SU-DHL-6 (cell line): ENCODE measurements at regions not wholly inside any gene's neighbourhood (a gene's known extent, or its start where the extent isn't known, plus 50 kb on each side); places are given as distances from the start of the nearest gene placed in this dataset.

Source experiments
- H2AFZ ChIP-seq: fragments of 200-600 bp; sonication (generic); 2 replicates; pipeline ENCODE4 v1.6.1; 2014; ENCODE audit warnings: low read depth, mild to moderate bottlenecking, moderate library complexity, mixed read lengths, antibody characterized with exemption, low read length; ENCODE audit not compliant: severe bottlenecking
- H3F3A ChIP-seq: fragments of 200-600 bp; shearing (Covaris generic); 2 replicates; pipeline ENCODE4 v1.6.0; 2016; ENCODE audit warnings: antibody characterized with exemption, mild to moderate bottlenecking; ENCODE audit not compliant: insufficient read depth
- H3K27ac ChIP-seq: fragments of 200-600 bp; sonication (generic); 2 replicates; pipeline ENCODE4 v1.5.1; 2016; ENCODE audit warnings: low read depth, mild to moderate bottlenecking, low read length, moderate library complexity, mixed read lengths
- H3K27me3 ChIP-seq: fragments of 200-600 bp; sonication (generic), shearing (Covaris generic); 2 replicates; pipeline ENCODE4 v1.6.0; 2014; ENCODE audit warnings: mild to moderate bottlenecking, low read length
- H3K36me3 ChIP-seq: fragments of 200-600 bp; sonication (generic); 2 replicates; pipeline ENCODE4 v1.6.1; 2014; ENCODE audit warnings: mild to moderate bottlenecking, low read length, mixed read lengths
- H3K4me2 ChIP-seq: fragments of 300-600, 200-600 bp; shearing (Covaris generic), sonication (generic); 2 replicates; pipeline ENCODE4 v1.6.0; 2014; ENCODE audit warnings: low read length, low read depth, mild to moderate bottlenecking; ENCODE audit not compliant: poor library complexity, severe bottlenecking
- H3K4me3 ChIP-seq: fragments of 200-600 bp; sonication (generic); 2 replicates; pipeline ENCODE4 v1.5.1; 2014; ENCODE audit warnings: antibody characterized with exemption, low read length, mild to moderate bottlenecking, mixed read lengths; ENCODE audit not compliant: insufficient read depth, poor library complexity, severe bottlenecking
- H3K79me2 ChIP-seq: fragments of 200-600 bp; sonication (generic); 2 replicates; pipeline ENCODE4 v1.6.1; 2014; ENCODE audit warnings: mild to moderate bottlenecking, low read length, moderate library complexity; ENCODE audit not compliant: insufficient read depth
- H3K9ac ChIP-seq: fragments of 200-600 bp; sonication (generic); 2 replicates; pipeline ENCODE4 v1.7.0; 2014; ENCODE audit warnings: mild to moderate bottlenecking, low read length
- H3K9me2 ChIP-seq: fragments of 200-600 bp; sonication (generic); replicated peaks from 2 replicates; pipeline ENCODE4 v1.6.1; 2014; ENCODE audit warnings: low read length; ENCODE audit not compliant: insufficient read depth
- H3K9me3 ChIP-seq: fragments of 200-600 bp; sonication (generic); 2 replicates; pipeline ENCODE4 v1.6.1; 2014; ENCODE audit warnings: low read length, mixed read lengths; ENCODE audit not compliant: insufficient read depth
- H4K20me1 ChIP-seq: fragments of 200-600 bp; sonication (generic); 2 replicates; pipeline ENCODE4 v1.6.1; 2014; ENCODE audit warnings: low read depth, mild to moderate bottlenecking, antibody characterized with exemption, low read length, moderate library complexity, mixed read lengths
- CTCF ChIP-seq: fragments of 200-600 bp; sonication (generic); IDR thresholded peaks from one replicate; pipeline ENCODE4 v1.5.1; 2017; ENCODE audit warnings: antibody characterized with exemption, mild to moderate bottlenecking, low read length, moderate library complexity; ENCODE audit not compliant: insufficient read depth, poor library complexity, severe bottlenecking
- EZH2phosphoT487 ChIP-seq: fragments of 200-600 bp; sonication (generic), shearing (Covaris generic); conservative IDR thresholded peaks from 2 replicates; pipeline ENCODE4 v1.6.1; 2018; ENCODE audit warnings: mild to moderate bottlenecking, antibody characterized with exemption, low read length, moderate library complexity, mixed read lengths

GRCh38 chr4:100067255-100067654 is 117.2 kb upstream of the H2AZ1 start:
- TF ChIP-seq EZH2phosphoT487, result no peak
- TF ChIP-seq CTCF, result no peak
- H3K36me3 ChIP-seq, result no peaks in the 10 kb centered on the region
- H4K20me1 ChIP-seq, result no peaks in the 10 kb centered on the region
- H3K9me3 ChIP-seq, result no peaks in the 10 kb centered on the region
- H3F3A ChIP-seq, result no peaks in the 10 kb centered on the region
- no peak overlapping the region for H3K9ac ChIP-seq
- H2AFZ ChIP-seq, result no peak overlapping the region
- no peak overlapping the region for H3K27ac ChIP-seq
- no peaks in the 10 kb centered on the region for H3K9me2 ChIP-seq
- no peak overlapping the region for H3K4me2 ChIP-seq
- no peak overlapping the region for H3K4me3 ChIP-seq
- H3K27me3 ChIP-seq, result no peaks in the 10 kb centered on the region
- no peaks in the 10 kb centered on the region for H3K79me2 ChIP-seq

GRCh38 chr4:100063355-100063754 is 113.3 kb upstream of the H2AZ1 start:
- no peak overlapping the region for H2AFZ ChIP-seq
- no peak overlapping the region for H3K4me2 ChIP-seq

GRCh38 chr4:100062921-100063320 is 112.8 kb upstream of the H2AZ1 start:
- no peak overlapping the region for H2AFZ ChIP-seq
- H3F3A ChIP-seq, result no peaks in the 10 kb centered on the region
- no peak overlapping the region for H3K27ac ChIP-seq
- H3K4me3 ChIP-seq, result no peak overlapping the region
- no peak overlapping the region for H3K4me2 ChIP-seq
- no peaks in the 10 kb centered on the region for H3K79me2 ChIP-seq
- no peaks in the 10 kb centered on the region for H4K20me1 ChIP-seq
- no peaks in the 10 kb centered on the region for H3K36me3 ChIP-seq
- H3K9me2 ChIP-seq, result no peaks in the 10 kb centered on the region
- no peaks in the 10 kb centered on the region for H3K27me3 ChIP-seq
- no peak overlapping the region for H3K9ac ChIP-seq
- no peak for TF ChIP-seq CTCF
- TF ChIP-seq EZH2phosphoT487, result no peak
- H3K9me3 ChIP-seq, result no peaks in the 10 kb centered on the region

More at GRCh38 chr4:100063355-100063754, 113.3 kb upstream of the H2AZ1 start:
- Histone ChIP-seq H3K9me2 (no peaks in the 10 kb centered on the region), H3K9ac (no peak overlapping the region), H4K20me1 (no peaks in the 10 kb centered on the region), H3K27me3 (no peaks in the 10 kb centered on the region), H3K79me2 (no peaks in the 10 kb centered on the region), H3F3A (no peaks in the 10 kb centered on the region), H3K27ac (no peak overlapping the region), H3K36me3 (no peaks in the 10 kb centered on the region), H3K4me3 (no peak overlapping the region), H3K9me3 (no peaks in the 10 kb centered on the region)
- TF ChIP-seq CTCF (no peak), EZH2phosphoT487 (no peak)

- Histone ChIP-seq H3K9me2 (no peaks in the 10 kb centered on the region), H3K27ac (no peak overlapping the region), H4K20me1 (no peaks in the 10 kb centered on the region), H3K9ac (no peak overlapping the region), H3K4me3 (no peak overlapping the region), H3K9me3 (no peaks in the 10 kb centered on the region), H3K36me3 (no peaks in the 10 kb centered on the region), H3K79me2 (no peaks in the 10 kb centered on the region), H3K4me2 (no peak overlapping the region), H3F3A (no peaks in the 10 kb centered on the region), H3K27me3 (no peaks in the 10 kb centered on the region), H2AFZ (no peak overlapping the region)
- TF ChIP-seq CTCF (no peak), EZH2phosphoT487 (no peak)
Measured at GRCh38 chr4:100061835-100062234, 111.8 kb upstream of the H2AZ1 start.
